Parathyroid adenoma (tissue), 2 donors: ENCODE measurements at regions not wholly inside any gene's neighbourhood (a gene's known extent, or its start where the extent isn't known, plus 50 kb on each side); places are given as distances from the start of the nearest gene placed in this dataset.

ENCODE experiments used
- H2AFZ ChIP-seq: fragments of 300-600 bp; sonication (generic); one replicate; pipeline ENCODE4 v1.7.0; 2017; ENCODE audit warnings: antibody characterized with exemption, mild to moderate bottlenecking
- H3K27ac ChIP-seq: fragments of 300-600 bp; sonication (generic); one replicate; pipeline ENCODE4 v1.7.0; 2017
- H3K27me3 ChIP-seq: fragments of 300-600 bp; sonication (generic); one replicate; pipeline ENCODE4 v1.7.0; 2017; ENCODE audit warnings: low read length; ENCODE audit not compliant: control insufficient read depth, insufficient read depth
- H3K36me3 ChIP-seq: fragments of 300-600 bp; sonication (generic); one replicate; pipeline ENCODE4 v1.7.0; 2017; ENCODE audit warnings: low read length; ENCODE audit not compliant: control insufficient read depth, insufficient read depth
- H3K4me1 ChIP-seq: fragments of 300-600 bp; sonication (generic); one replicate; pipeline ENCODE4 v1.7.0; 2017; ENCODE audit warnings: control low read depth
- H3K4me2 ChIP-seq: fragments of 300-600 bp; sonication (generic); one replicate; pipeline ENCODE4 v1.7.0; 2017; ENCODE audit warnings: low read length
- H3K4me3 ChIP-seq: fragments of 300-600 bp; sonication (generic); one replicate; pipeline ENCODE4 v1.7.0; 2017; ENCODE audit warnings: low read depth, low read length
- H3K79me2 ChIP-seq: fragments of 300-600 bp; sonication (generic); one replicate; pipeline ENCODE4 v1.7.0; 2017; ENCODE audit warnings: control low read depth
- H3K9ac ChIP-seq: fragments of 300-600 bp; sonication (generic); one replicate; pipeline ENCODE4 v1.7.0; 2017; ENCODE audit warnings: mild to moderate bottlenecking
- H3K9me3 ChIP-seq: fragments of 300-600 bp; sonication (generic); one replicate; pipeline ENCODE4 v1.7.0; 2017; ENCODE audit warnings: low read length; ENCODE audit not compliant: control insufficient read depth
- CTCF ChIP-seq: fragments of 300-600 bp; sonication (generic); IDR thresholded peaks from one replicate; pipeline ENCODE4 v1.7.0; 2017; ENCODE audit warnings: antibody characterized with exemption, mild to moderate bottlenecking
- donor health status: primary hyperparathyroidism.

- TF ChIP-seq CTCF: no peak
- Histone ChIP-seq H3K9ac (no peak overlapping the region), H3K4me1 (no peaks in the 10 kb centered on the region), H3K4me3 (no peak overlapping the region), H2AFZ (no peak overlapping the region), H3K27me3 (no peaks in the 10 kb centered on the region), H3K4me2 (no peak overlapping the region), H3K9me3 (no peaks in the 10 kb centered on the region), H3K27ac (no peak overlapping the region), H3K36me3 (no peaks in the 10 kb centered on the region), H3K79me2 (no peaks in the 10 kb centered on the region)
These were observed 127.6 kb upstream of the DLGAP1 start for GRCh38 chr18:4582431-4583335.

GRCh38 chr18:4581966-4582365, 126.9 kb upstream of the DLGAP1 start:
- H3K9ac ChIP-seq: no peak overlapping the region
- H3K27me3 ChIP-seq: no peaks in the 10 kb centered on the region
- no peaks in the 10 kb centered on the region for H3K36me3 ChIP-seq
- no peaks in the 10 kb centered on the region for H3K9me3 ChIP-seq
- no peaks in the 10 kb centered on the region for H3K4me1 ChIP-seq
- H3K79me2 ChIP-seq: no peaks in the 10 kb centered on the region
- H3K4me2 ChIP-seq: no peak overlapping the region
- no peak for TF ChIP-seq CTCF
- H2AFZ ChIP-seq: no peak overlapping the region
- no peak overlapping the region for H3K4me3 ChIP-seq
- no peak overlapping the region for H3K27ac ChIP-seq

- H3K9ac ChIP-seq: no peak overlapping the region
- H3K4me3 ChIP-seq: no peak overlapping the region
- H3K79me2 ChIP-seq: no peaks in the 10 kb centered on the region
- no peaks in the 10 kb centered on the region for H3K36me3 ChIP-seq
- no peak overlapping the region for H2AFZ ChIP-seq
- H3K4me1 ChIP-seq: no peaks in the 10 kb centered on the region
- H3K4me2 ChIP-seq: no peak overlapping the region
- no peak for TF ChIP-seq CTCF
- peaks cover 3% of the 10 kb centered on the region for H3K9me3 ChIP-seq
- no peak overlapping the region for H3K27ac ChIP-seq
- no peaks in the 10 kb centered on the region for H3K27me3 ChIP-seq
These were observed 123.3 kb upstream of the DLGAP1 start for GRCh38 chr18:4578449-4578848.

- no peak overlapping the region for H3K4me3 ChIP-seq
- H2AFZ ChIP-seq: no peak overlapping the region
- no peak overlapping the region for H3K9ac ChIP-seq
- TF ChIP-seq CTCF: no peak
- no peaks in the 10 kb centered on the region for H3K4me1 ChIP-seq
- H3K36me3 ChIP-seq: no peaks in the 10 kb centered on the region
- no peak overlapping the region for H3K4me2 ChIP-seq
- no peaks in the 10 kb centered on the region for H3K27me3 ChIP-seq
- no peaks in the 10 kb centered on the region for H3K79me2 ChIP-seq
- no peak overlapping the region for H3K27ac ChIP-seq
- H3K9me3 ChIP-seq: peaks cover 3% of the 10 kb centered on the region
These were observed 118.6 kb upstream of the DLGAP1 start for GRCh38 chr18:4573735-4574134.

- H3K4me1 ChIP-seq: no peaks in the 10 kb centered on the region
- H3K79me2 ChIP-seq: no peaks in the 10 kb centered on the region
- no peak overlapping the region for H3K27ac ChIP-seq
- TF ChIP-seq CTCF: no peak
- H3K36me3 ChIP-seq: no peaks in the 10 kb centered on the region
- H2AFZ ChIP-seq: no peak overlapping the region
- no peak overlapping the region for H3K4me3 ChIP-seq
- H3K27me3 ChIP-seq: no peaks in the 10 kb centered on the region
- no peaks in the 10 kb centered on the region for H3K9me3 ChIP-seq
- H3K4me2 ChIP-seq: no peak overlapping the region
- H3K9ac ChIP-seq: no peak overlapping the region
These were observed 102.4 kb upstream of the DLGAP1 start for GRCh38 chr18:4557502-4557901.
